ENCODE measurements at regions not wholly inside any gene's neighbourhood (a gene's known extent, or its start where the extent isn't known, plus 50 kb on each side); places are given as distances from the start of the nearest gene placed in this dataset.

DNA sequence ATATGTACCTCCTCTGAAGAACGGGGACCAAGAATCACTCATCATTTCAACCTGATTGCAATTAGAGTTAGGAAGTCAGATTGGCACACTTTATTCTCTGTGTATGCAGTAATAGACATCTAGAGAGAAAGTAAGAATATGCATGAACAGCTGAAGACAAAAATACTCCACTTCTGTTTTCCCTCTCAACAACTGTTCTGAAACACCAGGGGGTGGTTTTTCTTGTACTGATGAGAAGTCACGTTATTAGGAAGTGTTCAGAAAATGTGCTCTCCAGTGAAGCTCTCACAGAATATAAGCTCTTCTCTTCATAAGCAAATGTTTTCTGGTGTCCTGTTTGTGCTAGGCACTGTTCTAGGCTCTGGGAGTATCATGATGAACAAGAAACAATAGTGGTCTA lies 531.7 kb upstream of the C9orf72 start:
- Histone ChIP-seq H2BK120ac (ENCODE audit: insufficient read depth, low read length, poor library complexity) (no peak overlapping the region), H4K8ac (ENCODE audit: low read depth, low read length) (no peak overlapping the region), H3K79me1 (ENCODE audit: low read length) (no peaks in the 10 kb centered on the region), H4K91ac (ENCODE audit: low read depth, low read length) (no peak overlapping the region), H3K9ac (ENCODE audit: low read length) (no peak overlapping the region), H3K27ac (ENCODE audit: low read depth, low read length) (no peak overlapping the region), H3K79me2 (ENCODE audit: control insufficient read depth, insufficient read depth, low read length, poor library complexity) (no peaks in the 10 kb centered on the region), H3K18ac (ENCODE audit: low read length) (no peak overlapping the region), H3K4ac (ENCODE audit: low read depth, low read length) (no peak overlapping the region), H4K12ac (ENCODE audit: low read depth, low read length) (no peak overlapping the region), H3K4me3 (ENCODE audit: low read depth, low read length) (no peak overlapping the region), H2BK5ac (ENCODE audit: low read depth, low read length, poor library complexity) (no peak overlapping the region), H2BK12ac (ENCODE audit: low read length) (no peak overlapping the region), H3K36me3 (ENCODE audit: control insufficient read depth in 1 of 2, insufficient read depth in 2 of 2, low read length in 2 of 2) (no peaks in the 10 kb centered on the region), H2AK5ac (ENCODE audit: low read length) (no peak overlapping the region), H3K9me3 (ENCODE audit: insufficient read depth, low read depth, low read length) (no peaks in the 10 kb centered on the region), H3K27me3 (ENCODE audit: insufficient read depth, low read length) (no peaks in the 10 kb centered on the region), H3K23ac (ENCODE audit: low read length) (no peak overlapping the region), H3K4me2 (ENCODE audit: low read length) (no peak overlapping the region), H3K4me1 (ENCODE audit: control insufficient read depth in 1 of 2, insufficient read depth in 2 of 2, low read length in 2 of 2) (no peaks in the 10 kb centered on the region), H3K14ac (ENCODE audit: low read length) (no peak overlapping the region), H2AFZ (ENCODE audit: insufficient read depth, low read length, poor library complexity) (no peak overlapping the region)
- DNase-seq, result no peak
- no CpG with 5 or more reads among the region's 2 CpGs for WGBS (ENCODE audit: extremely low coverage, insufficient coverage, insufficient read length)

DNA sequence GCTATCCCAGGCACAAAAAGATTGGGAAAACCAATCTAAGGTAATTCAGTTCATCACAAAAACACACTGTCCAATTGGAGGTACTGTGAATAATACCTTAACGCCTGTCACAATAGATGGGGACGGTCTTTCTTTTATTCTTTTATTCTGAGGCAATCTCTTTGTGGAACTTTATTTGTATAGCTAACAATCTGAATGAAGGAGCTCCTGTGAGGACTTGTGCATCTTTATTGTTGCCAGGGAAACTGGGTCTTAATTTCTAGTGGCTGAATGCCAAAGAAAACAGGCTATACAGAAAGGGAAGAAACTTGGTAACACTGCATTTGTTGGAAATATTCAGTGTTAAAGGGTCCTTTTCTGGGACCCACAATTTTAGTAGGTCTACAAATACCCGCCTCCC lies 546.9 kb upstream of the C9orf72 start:
- Histone ChIP-seq H3K27ac (ENCODE audit: low read depth, low read length) (no peak overlapping the region), H3K23ac (ENCODE audit: low read length) (no peak overlapping the region), H2AK5ac (ENCODE audit: low read length) (no peak overlapping the region), H3K79me2 (ENCODE audit: control insufficient read depth, insufficient read depth, low read length, poor library complexity) (no peaks in the 10 kb centered on the region), H4K12ac (ENCODE audit: low read depth, low read length) (no peak overlapping the region), H2BK12ac (ENCODE audit: low read length) (no peak overlapping the region), H2AFZ (ENCODE audit: insufficient read depth, low read length, poor library complexity) (no peak overlapping the region), H3K4me3 (ENCODE audit: low read depth, low read length) (no peak overlapping the region), H4K8ac (ENCODE audit: low read depth, low read length) (no peak overlapping the region), H3K9me3 (ENCODE audit: insufficient read depth, low read depth, low read length) (no peaks in the 10 kb centered on the region), H3K18ac (ENCODE audit: low read length) (no peak overlapping the region), H3K14ac (ENCODE audit: low read length) (no peak overlapping the region), H3K4me2 (ENCODE audit: low read length) (no peak overlapping the region), H2BK5ac (ENCODE audit: low read depth, low read length, poor library complexity) (no peak overlapping the region), H3K36me3 (ENCODE audit: control insufficient read depth in 1 of 2, insufficient read depth in 2 of 2, low read length in 2 of 2) (no peaks in the 10 kb centered on the region), H3K4me1 (ENCODE audit: control insufficient read depth in 1 of 2, insufficient read depth in 2 of 2, low read length in 2 of 2) (no peaks in the 10 kb centered on the region), H3K4ac (ENCODE audit: low read depth, low read length) (no peak overlapping the region), H3K79me1 (ENCODE audit: low read length) (no peaks in the 10 kb centered on the region), H4K91ac (ENCODE audit: low read depth, low read length) (no peak overlapping the region), H2BK120ac (ENCODE audit: insufficient read depth, low read length, poor library complexity) (no peak overlapping the region), H3K9ac (ENCODE audit: low read length) (no peak overlapping the region), H3K27me3 (ENCODE audit: insufficient read depth, low read length) (no peaks in the 10 kb centered on the region)
- WGBS (ENCODE audit: extremely low coverage, insufficient coverage, insufficient read length), result no CpG with 5 or more reads among the region's 3 CpGs
- DNase-seq, result no peak

DNA sequence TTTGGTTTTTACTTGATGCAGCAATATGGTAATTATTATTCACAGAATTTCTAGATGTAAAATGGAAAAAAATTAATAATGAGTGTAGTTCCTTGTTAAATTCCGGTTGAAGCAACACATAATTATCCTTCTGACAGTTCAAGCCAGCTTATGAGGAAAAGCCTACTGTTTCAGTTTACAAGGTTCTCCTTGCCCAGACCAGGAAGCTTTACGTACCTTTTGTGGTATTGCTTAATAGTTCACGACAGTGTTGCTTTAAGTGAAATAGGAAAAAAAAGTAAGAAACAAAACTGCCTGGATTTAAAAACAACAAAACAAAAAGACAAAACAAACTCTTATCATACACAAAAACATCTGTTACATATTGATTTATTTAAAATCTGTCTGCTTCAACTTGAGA lies 547.3 kb upstream of the C9orf72 start:
- Histone ChIP-seq H2AK5ac (ENCODE audit: low read length) (no peak overlapping the region), H2BK120ac (ENCODE audit: insufficient read depth, low read length, poor library complexity) (no peak overlapping the region), H3K4me1 (ENCODE audit: control insufficient read depth in 1 of 2, insufficient read depth in 2 of 2, low read length in 2 of 2) (no peaks in the 10 kb centered on the region), H3K4ac (ENCODE audit: low read depth, low read length) (no peak overlapping the region), H3K27ac (ENCODE audit: low read depth, low read length) (no peak overlapping the region), H3K23ac (ENCODE audit: low read length) (no peak overlapping the region), H3K27me3 (ENCODE audit: insufficient read depth, low read length) (no peaks in the 10 kb centered on the region), H4K12ac (ENCODE audit: low read depth, low read length) (no peak overlapping the region), H3K36me3 (ENCODE audit: control insufficient read depth in 1 of 2, insufficient read depth in 2 of 2, low read length in 2 of 2) (no peaks in the 10 kb centered on the region), H3K79me1 (ENCODE audit: low read length) (no peaks in the 10 kb centered on the region), H3K9ac (ENCODE audit: low read length) (no peak overlapping the region), H2BK12ac (ENCODE audit: low read length) (no peak overlapping the region), H3K9me3 (ENCODE audit: insufficient read depth, low read depth, low read length) (no peaks in the 10 kb centered on the region), H4K91ac (ENCODE audit: low read depth, low read length) (no peak overlapping the region), H3K4me3 (ENCODE audit: low read depth, low read length) (no peak overlapping the region), H2BK5ac (ENCODE audit: low read depth, low read length, poor library complexity) (no peak overlapping the region), H3K79me2 (ENCODE audit: control insufficient read depth, insufficient read depth, low read length, poor library complexity) (no peaks in the 10 kb centered on the region), H2AFZ (ENCODE audit: insufficient read depth, low read length, poor library complexity) (no peak overlapping the region), H4K8ac (ENCODE audit: low read depth, low read length) (no peak overlapping the region), H3K4me2 (ENCODE audit: low read length) (no peak overlapping the region), H3K18ac (ENCODE audit: low read length) (no peak overlapping the region), H3K14ac (ENCODE audit: low read length) (no peak overlapping the region)
- DNase-seq, result no peak
- no CpG with 5 or more reads among the region's 3 CpGs for WGBS (ENCODE audit: extremely low coverage, insufficient coverage, insufficient read length)

DNA sequence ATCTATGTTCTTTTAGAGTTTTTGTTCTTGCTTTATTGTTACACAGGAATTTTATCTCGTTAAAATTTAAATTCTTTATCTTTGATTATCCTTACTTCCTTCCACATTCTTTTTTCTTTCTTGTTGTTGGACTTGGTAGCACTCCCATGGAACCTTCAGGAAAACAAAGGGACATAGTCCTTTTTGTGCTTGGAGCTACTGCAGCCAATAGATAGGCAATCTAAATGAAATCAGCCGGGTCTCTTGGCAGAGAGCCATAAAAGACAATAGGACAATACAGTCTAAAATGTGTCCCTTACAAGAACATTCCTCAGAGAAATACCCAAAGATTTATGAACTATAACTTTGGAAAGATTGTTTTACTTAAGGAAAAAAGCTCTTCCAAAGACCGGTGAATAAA lies 548.1 kb upstream of the C9orf72 start:
- H3K14ac ChIP-seq (ENCODE audit: low read length), result no peak overlapping the region
- WGBS (ENCODE audit: extremely low coverage, insufficient coverage, insufficient read length), result no CpG with 5 or more reads among the region's 3 CpGs
- no peak overlapping the region for H2AFZ ChIP-seq (ENCODE audit: insufficient read depth, low read length, poor library complexity)
- no peaks in the 10 kb centered on the region for H3K79me2 ChIP-seq (ENCODE audit: control insufficient read depth, insufficient read depth, low read length, poor library complexity)
- no peak overlapping the region for H4K12ac ChIP-seq (ENCODE audit: low read depth, low read length)
- H2AK5ac ChIP-seq (ENCODE audit: low read length), result no peak overlapping the region
- H3K9me3 ChIP-seq (ENCODE audit: insufficient read depth, low read depth, low read length), result no peaks in the 10 kb centered on the region
- H3K4me3 ChIP-seq (ENCODE audit: low read depth, low read length), result no peak overlapping the region
- no peaks in the 10 kb centered on the region for H3K79me1 ChIP-seq (ENCODE audit: low read length)
- H4K91ac ChIP-seq (ENCODE audit: low read depth, low read length), result no peak overlapping the region
- no peak overlapping the region for H2BK5ac ChIP-seq (ENCODE audit: low read depth, low read length, poor library complexity)
- H3K4me2 ChIP-seq (ENCODE audit: low read length), result no peak overlapping the region
- H3K23ac ChIP-seq (ENCODE audit: low read length), result no peak overlapping the region
- H3K18ac ChIP-seq (ENCODE audit: low read length), result no peak overlapping the region
- DNase-seq, result no peak
- no peaks in the 10 kb centered on the region for H3K27me3 ChIP-seq (ENCODE audit: insufficient read depth, low read length)
- no peak overlapping the region for H3K4ac ChIP-seq (ENCODE audit: low read depth, low read length)
- H4K8ac ChIP-seq (ENCODE audit: low read depth, low read length), result no peak overlapping the region
- H2BK120ac ChIP-seq (ENCODE audit: insufficient read depth, low read length, poor library complexity), result no peak overlapping the region
- no peaks in the 10 kb centered on the region for H3K36me3 ChIP-seq (ENCODE audit: control insufficient read depth in 1 of 2, insufficient read depth in 2 of 2, low read length in 2 of 2)
- no peak overlapping the region for H3K9ac ChIP-seq (ENCODE audit: low read length)
- no peak overlapping the region for H2BK12ac ChIP-seq (ENCODE audit: low read length)
- no peak overlapping the region for H3K27ac ChIP-seq (ENCODE audit: low read depth, low read length)
- no peaks in the 10 kb centered on the region for H3K4me1 ChIP-seq (ENCODE audit: control insufficient read depth in 1 of 2, insufficient read depth in 2 of 2, low read length in 2 of 2)

DNA sequence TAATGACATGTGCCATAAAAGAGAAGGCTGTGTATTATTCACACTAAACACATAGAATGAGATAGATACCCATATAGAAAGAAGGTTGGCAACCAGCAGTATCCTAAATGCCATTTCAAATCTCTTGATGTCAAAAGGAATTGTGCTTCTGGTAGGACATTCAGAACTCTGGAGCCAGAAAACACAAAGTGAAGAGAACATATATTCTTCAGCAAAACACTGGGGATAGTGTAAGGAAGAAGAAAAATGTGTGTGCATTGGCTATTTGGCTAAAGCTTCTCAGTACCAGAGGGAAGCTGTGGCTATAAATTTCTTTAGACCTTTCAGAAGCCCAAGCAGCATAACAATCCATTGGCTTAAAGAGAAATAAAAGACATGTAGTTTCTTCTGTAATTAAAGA lies 551.6 kb upstream of the C9orf72 start:
- Histone ChIP-seq H3K4ac (ENCODE audit: low read depth, low read length) (no peak overlapping the region), H2AFZ (ENCODE audit: insufficient read depth, low read length, poor library complexity) (no peak overlapping the region), H4K91ac (ENCODE audit: low read depth, low read length) (no peak overlapping the region), H3K27ac (ENCODE audit: low read depth, low read length) (no peak overlapping the region), H3K4me1 (ENCODE audit: control insufficient read depth in 1 of 2, insufficient read depth in 2 of 2, low read length in 2 of 2) (no peaks in the 10 kb centered on the region), H3K9ac (ENCODE audit: low read length) (no peak overlapping the region), H4K8ac (ENCODE audit: low read depth, low read length) (no peak overlapping the region), H3K36me3 (ENCODE audit: control insufficient read depth in 1 of 2, insufficient read depth in 2 of 2, low read length in 2 of 2) (no peaks in the 10 kb centered on the region), H3K79me2 (ENCODE audit: control insufficient read depth, insufficient read depth, low read length, poor library complexity) (no peaks in the 10 kb centered on the region), H2BK5ac (ENCODE audit: low read depth, low read length, poor library complexity) (no peak overlapping the region), H2AK5ac (ENCODE audit: low read length) (no peak overlapping the region), H3K27me3 (ENCODE audit: insufficient read depth, low read length) (no peaks in the 10 kb centered on the region), H3K23ac (ENCODE audit: low read length) (no peak overlapping the region), H3K9me3 (ENCODE audit: insufficient read depth, low read depth, low read length) (no peaks in the 10 kb centered on the region), H2BK120ac (ENCODE audit: insufficient read depth, low read length, poor library complexity) (no peak overlapping the region), H4K12ac (ENCODE audit: low read depth, low read length) (no peak overlapping the region), H3K18ac (ENCODE audit: low read length) (no peak overlapping the region), H3K14ac (ENCODE audit: low read length) (no peak overlapping the region), H3K4me3 (ENCODE audit: low read depth, low read length) (no peak overlapping the region), H2BK12ac (ENCODE audit: low read length) (no peak overlapping the region), H3K4me2 (ENCODE audit: low read length) (no peak overlapping the region), H3K79me1 (ENCODE audit: low read length) (no peaks in the 10 kb centered on the region)
- DNase-seq, result no peak
